NK-92 treated with Interleukin-12 subunit alpha and Interleukin-12 subunit beta, amount 100 ng/mL, for 24 hours (cell line): ENCODE measurements at regions not wholly inside any gene's neighbourhood (a gene's known extent, or its start where the extent isn't known, plus 50 kb on each side); places are given as distances from the start of the nearest gene placed in this dataset.

Experiments
- DNase-seq: peaks from one replicate; lab custom pipeline; 2025; lab: John Stamatoyannopoulos, UW

GRCh38 chr5:68480335-68480940 is 264.9 kb downstream of the PIK3R1 start:
- no peak for DNase-seq

GRCh38 chr5:68482199-68482598 is 266.6 kb downstream of the PIK3R1 start:
- DNase-seq = no peak

GRCh38 chr5:68484307-68485068 is 268.9 kb downstream of the PIK3R1 start:
- DNase-seq = no peak

DNA sequence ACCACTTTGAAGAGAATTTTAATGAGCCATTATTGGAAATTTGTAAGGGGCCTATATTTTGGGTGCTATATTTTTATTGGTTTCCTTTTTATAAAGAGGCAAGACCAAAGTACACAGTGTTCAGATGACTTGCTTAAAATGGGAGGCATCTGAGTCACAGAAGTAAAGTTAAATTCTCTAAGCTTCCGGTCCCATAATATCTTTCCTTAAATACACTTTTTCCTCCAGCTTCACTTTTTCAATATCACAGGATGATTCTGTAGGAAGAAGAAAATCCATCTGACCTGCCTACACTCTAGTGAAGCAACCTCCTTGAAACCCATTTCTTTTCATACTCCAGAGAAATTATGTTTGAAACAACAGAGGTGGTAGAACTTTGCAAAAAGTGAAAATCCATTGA is 274.0 kb downstream of the PIK3R1 start:
- no peak for DNase-seq

DNA sequence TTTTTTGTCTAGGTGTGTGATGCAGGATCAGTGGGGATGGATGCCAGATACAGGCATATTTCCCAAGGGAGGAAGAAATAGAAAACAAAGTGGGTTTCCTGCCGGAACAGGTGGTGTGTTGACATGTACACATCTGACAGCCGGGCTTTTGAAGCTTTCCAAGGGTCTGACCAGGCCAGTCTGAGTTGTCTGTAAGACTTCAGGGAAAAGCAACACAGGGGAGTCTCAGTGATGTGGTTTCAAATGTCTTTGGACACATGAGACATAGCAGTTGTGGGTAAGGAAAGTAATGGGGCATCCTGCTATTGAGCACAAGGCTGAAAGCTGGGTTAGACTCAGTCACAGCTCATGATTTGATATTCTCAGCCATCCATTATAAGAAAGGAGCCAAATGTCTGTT is 274.9 kb downstream of the PIK3R1 start:
- no peak for DNase-seq

DNA sequence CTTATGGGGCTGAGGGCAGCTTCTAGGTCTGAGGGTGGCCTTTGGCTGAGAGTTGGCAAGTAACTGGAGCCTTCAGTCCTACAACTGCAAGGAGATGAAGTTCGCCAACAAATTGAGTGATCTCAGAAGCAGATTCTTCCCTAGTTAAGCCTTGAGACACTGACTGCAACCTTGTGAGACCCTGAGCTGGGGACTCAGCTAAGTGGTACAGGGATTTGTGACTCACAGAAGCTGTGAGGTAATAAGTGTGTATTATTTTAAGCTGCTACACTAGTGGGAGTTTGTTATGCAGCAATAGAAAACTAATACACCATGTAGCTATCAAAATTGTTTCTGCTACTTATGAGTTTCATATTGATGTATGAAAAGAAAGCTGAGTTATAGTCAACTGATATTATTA is 279.2 kb downstream of the PIK3R1 start:
- DNase-seq = no peak

- DNase-seq = no peak
Observed at GRCh38 chr5:68499987-68500386, 284.4 kb downstream of the PIK3R1 start.

DNA sequence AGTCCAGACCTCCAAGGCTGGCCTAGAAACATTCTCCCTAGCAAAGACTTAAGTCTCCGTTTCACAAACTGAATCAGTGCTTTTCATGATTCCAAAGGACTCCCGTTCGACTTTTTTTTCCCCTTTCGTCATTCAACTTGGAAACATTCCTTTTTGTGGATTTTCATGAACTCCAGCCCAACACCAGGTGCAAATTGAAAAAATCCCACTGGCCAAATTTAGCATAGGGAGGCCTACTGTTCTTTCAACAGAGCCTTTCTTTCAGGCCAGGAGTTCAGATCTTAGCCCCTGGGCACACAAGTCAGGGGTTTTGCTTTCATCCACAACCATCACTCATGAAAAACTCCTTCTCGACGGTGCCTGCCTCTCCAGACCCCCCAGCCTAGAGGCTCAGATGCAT is 285.3 kb downstream of the PIK3R1 start:
- DNase-seq = no peak

- DNase-seq = no peak
Observed at GRCh38 chr5:68502531-68502930, 287.0 kb downstream of the PIK3R1 start.

- DNase-seq = no peak
Observed at GRCh38 chr5:68504306-68504705, 288.8 kb downstream of the PIK3R1 start.

GRCh38 chr5:68505917-68506860 is 290.6 kb downstream of the PIK3R1 start:
- DNase-seq = no peak

GRCh38 chr5:68515514-68515913 is 300.0 kb downstream of the PIK3R1 start:
- DNase-seq = no peak

DNA sequence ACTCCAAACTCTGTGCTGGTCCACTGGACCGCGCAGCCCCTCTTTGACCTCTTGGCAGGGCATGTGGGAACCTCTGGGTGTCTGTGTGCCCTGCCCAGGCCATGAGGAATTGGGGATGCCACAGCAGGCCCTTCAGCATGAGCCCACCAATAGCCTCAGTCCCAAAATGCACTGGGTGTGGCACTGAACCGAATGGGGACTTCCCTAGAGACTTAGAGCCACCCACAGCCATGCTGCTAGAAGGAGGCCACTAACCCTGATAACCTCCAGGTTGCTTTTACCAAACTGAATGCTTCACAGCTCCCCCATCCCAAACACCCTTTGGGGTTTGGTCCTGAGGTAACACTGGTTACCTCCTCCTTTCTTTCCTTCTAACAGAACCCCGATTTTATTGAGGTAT is 302.7 kb downstream of the PIK3R1 start:
- no peak for DNase-seq

- no peak for DNase-seq
Observed at GRCh38 chr5:68519143-68519542, 303.6 kb downstream of the PIK3R1 start.

- no peak for DNase-seq
Observed at GRCh38 chr5:68521776-68522175, 306.2 kb downstream of the PIK3R1 start.

- DNase-seq = no peak
Observed at GRCh38 chr5:68522863-68523262, 307.3 kb downstream of the PIK3R1 start.

GRCh38 chr5:68528821-68529273 is 313.3 kb downstream of the PIK3R1 start:
- DNase-seq = no peak

- no peak for DNase-seq
Observed at GRCh38 chr5:68529581-68529980, 314.0 kb downstream of the PIK3R1 start.

DNA sequence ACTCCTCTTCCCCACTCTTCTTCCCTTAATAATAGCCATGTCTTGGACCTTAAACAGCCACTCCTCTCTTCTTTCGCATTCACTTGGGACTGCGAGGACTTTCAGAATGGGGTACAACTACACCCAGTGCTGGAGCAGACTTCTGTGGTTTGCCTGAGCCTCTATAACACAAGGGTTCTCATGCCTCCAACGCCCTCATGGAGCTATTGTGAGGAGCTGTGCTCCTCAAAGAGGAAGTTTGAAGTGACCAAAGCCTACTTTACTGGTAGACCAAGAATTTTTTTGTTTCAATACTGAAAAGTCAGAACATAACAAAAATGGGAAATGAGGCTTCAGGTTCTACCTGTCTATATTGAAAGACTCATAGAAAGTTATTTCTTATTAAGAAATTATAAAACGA is 316.4 kb downstream of the PIK3R1 start:
- DNase-seq = no peak

GRCh38 chr5:68533051-68533450 is 317.5 kb downstream of the PIK3R1 start:
- DNase-seq = no peak

DNA sequence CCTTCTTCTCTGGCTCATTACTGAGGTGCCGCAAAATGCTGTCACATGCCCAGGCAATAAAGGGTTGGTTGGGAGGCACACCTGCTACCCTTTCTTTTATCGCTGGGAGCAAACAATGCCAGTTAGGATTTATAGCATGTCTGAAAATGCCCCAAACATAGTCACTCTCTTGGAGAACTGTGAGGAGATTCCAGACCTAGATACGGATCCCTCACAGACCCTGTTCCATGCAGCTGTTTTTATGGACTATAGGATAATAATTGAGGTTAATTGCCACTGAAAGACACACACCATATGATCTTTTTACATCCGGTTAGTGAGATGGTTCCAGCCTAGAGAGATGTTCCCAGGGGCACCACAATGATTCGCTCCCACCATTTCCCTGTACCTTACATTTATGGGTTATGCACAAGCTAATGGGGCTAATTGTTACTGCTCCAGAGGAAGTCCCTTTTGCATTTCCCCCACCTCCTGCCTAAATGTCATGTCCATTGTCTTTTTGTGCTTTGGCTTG is 318.1 kb downstream of the PIK3R1 start:
- DNase-seq = no peak

DNA sequence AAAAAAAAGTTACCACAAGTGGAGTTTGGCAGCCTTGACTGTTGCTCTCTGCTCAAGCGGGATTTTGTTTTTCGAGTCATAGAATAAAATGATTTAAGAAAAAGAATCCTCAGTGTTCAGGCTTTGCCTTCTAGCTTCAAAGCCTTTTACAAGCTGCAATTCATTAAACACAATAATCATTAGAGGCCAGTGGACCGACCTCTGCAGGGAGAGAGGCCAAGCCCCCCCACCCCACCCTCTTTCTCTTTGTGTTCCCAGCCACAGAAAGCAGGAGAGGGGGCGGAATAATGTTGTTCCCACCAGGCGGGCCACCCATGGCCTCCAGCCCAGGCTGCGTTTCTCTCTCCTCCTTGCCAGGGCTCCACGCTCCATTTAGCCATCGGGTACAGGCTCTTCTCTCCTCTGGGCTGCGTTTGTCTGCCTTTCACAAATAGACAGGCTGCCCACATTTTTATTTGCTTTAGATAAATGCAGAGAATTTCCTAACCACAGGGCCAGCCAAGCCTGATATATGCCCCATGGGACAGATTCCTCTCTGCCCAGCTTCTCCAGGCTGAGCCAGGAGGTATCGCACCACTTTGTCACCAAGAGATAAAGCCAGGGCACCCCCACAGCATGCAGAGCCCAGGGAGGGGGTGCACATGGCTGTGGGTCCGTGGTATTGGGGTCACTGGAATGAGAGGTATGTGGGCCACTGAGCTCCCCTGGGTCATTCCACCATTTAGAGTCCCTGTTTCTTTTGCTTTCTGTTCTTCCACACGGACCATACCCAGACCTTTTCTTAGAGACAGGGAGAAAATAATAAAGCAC is 318.8 kb downstream of the PIK3R1 start:
- no peak for DNase-seq
